HG03280 (cell line): ENCODE measurements at regions not wholly inside any gene's neighbourhood (a gene's known extent, or its start where the extent isn't known, plus 50 kb on each side); places are given as distances from the start of the nearest gene placed in this dataset.

ENCODE experiments used
- ATAC-seq: cut with Tn5 transposase; IDR thresholded peaks from one replicate; pipeline ENCODE4 v1.9.1; 2021; ENCODE audit warnings: mild to moderate bottlenecking, moderate library complexity; ENCODE audit not compliant: unreplicated experiment

GRCh38 chr12:114975640-114976310, 291.8 kb upstream of the TBX3 start:
- ATAC-seq: no peak

DNA sequence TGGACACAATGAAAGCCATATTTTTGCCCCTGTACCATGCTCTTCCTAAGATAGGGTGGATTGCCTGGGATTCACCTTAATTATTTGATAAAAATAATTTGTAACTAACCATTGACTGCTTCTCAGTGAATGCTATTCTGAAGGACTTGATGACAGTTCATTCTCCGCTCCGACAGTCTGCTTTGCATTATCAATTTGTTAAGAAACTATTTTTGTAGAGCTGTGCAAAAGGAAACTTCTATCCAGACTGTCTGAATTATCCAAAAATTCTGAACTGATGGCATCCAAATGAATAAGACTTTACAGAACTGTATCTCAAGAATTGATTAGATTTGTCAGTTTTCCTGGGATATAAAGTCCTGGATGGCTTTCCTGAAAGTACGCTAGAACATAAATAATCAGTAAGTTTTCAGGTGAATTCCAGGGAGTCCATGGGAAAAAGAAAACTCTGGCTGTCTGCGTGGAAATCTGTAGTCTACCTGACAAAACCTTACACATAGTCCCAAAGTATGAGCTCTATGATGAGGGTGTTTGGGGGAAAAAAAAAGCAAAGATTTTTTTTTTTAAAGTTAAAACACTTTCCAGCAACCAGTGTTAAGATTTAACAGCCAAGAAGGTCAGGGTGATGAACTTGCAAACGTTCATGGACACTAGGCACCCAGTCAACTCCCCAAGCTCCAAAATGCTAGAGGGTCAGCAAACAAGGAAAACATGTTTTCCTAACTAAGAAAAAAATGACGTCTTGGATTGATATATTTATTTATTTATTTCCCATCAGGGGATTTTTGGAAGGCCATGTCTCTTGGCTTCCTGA, 291.1 kb upstream of the TBX3 start:
- ATAC-seq: no peak

GRCh38 chr12:114974333-114974732, 290.4 kb upstream of the TBX3 start:
- no peak for ATAC-seq

GRCh38 chr12:114968727-114969126, 284.8 kb upstream of the TBX3 start:
- no peak for ATAC-seq

DNA sequence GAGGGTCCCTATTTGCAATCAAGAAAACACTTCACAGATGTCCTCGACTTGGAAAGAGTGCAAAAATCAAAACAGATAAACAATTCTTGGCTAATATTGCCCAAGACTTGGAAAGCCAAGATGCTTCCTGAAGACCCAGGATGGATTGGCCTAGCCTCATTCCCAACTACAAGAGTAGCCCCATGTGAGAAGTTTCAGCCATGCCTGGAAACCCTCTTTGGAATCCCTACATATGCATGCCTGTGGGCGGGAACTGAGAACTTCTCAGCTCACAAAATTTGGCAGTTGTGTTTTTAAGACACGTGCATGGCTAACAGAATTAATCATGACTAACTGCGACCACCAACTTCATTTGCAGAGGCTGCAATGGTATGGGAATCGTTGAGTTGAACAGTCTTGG, 283.2 kb upstream of the TBX3 start:
- ATAC-seq: no peak

DNA sequence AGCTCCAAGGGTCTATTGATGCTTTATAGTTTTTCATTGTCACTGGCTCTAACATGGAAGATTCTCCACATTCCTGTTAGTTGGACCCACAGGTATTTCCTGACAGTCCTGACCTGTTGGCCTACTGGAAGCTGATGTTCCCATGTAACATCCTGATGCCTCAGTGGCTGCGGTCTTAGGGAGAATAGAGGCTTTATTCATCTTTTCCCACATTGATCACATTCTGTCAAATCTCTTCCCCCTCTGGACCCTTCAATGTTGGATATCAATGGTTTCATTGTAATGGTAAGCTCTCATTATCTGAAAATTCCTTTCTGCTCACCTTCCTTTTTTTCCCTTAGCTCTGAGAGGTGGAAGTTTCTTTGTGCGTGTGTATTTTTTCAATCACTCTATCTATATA, 280.9 kb upstream of the TBX3 start:
- ATAC-seq: no peak

DNA sequence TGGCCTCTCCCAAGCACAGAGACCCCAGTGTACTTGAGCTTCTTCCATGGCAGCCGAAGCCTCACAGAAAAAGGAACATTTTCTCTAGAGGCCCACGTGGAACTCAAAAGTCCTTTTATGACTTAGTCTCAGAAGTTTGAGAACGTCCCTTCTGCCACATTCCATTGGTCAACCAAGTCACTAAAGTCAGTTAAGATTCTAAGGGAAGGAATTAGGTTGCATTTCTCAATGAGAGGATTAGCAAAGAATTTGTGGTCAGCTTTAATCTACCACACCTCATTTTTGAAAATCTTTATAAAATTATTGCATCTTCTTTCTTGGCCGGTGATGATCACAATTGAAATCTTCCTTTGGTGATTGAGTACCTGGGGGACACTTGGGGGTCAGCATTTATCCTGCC, 279.9 kb upstream of the TBX3 start:
- ATAC-seq: no peak

DNA sequence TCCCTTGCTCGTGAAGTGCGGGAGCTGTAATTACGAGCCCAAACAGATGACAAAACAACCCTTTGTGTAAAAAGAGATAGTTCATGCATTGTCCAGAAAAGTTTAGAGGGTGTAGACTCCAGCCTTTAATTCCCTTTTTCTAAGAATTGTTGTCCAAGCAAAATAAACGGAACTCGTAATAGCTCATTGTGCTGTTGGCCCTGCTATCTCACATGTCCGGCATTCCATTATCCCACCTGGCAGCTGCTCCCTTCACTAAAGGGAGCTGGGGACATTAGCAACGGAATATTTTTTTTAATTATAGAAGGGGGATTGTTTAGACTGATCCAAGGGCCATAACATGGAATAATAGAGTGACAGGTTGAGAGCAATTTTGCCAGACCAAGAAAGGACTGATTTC, 277.5 kb upstream of the TBX3 start:
- no peak for ATAC-seq

- no peak for ATAC-seq
Measured at GRCh38 chr12:114958538-114958937, 274.6 kb upstream of the TBX3 start.

DNA sequence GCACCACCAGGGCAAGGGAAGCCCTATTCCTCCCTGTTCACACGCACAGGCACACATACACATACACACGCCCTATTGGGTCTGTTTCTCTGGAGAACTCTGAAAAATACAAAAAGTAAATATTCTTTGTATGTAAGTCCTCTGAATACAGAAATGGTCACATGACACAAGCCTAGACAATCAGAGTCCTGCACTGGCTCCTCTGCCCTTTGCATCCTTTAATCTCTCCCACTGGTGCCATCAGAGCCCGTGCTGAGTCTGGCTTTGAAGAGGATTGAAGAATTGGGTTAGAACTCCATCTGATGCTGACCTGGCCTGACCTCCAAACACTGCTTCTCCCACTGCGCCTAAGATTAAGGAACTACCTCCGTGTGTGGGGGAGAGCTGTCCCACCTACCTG, 273.2 kb upstream of the TBX3 start:
- no peak for ATAC-seq

DNA sequence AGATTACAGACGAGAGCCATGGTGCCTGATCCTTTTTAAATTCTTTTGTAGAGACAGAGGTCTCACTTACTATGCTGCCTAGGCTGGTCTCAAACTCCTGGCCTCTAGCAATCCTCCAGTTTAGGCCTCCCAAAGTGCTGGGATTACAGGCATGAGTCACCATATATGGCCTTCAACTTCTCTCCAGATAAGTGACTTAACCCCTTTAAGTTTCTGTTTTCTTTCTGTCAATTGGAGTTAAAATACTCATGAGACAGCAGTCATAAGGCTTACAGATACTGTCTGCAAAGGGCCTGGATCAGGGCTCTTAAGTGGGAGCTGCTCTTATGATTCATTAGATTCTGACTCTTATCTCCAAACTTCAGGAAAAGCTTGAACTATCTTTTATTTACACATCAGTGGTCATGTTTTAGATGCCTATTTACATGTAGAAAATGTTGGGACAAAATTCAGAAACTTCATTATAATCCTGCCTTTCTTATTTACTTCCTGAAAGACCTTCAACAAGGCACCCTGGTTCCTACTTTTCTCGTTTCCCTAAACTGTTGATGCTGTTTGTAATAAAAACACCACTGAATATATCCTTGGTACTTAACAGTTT, 271.5 kb upstream of the TBX3 start:
- ATAC-seq: no peak

DNA sequence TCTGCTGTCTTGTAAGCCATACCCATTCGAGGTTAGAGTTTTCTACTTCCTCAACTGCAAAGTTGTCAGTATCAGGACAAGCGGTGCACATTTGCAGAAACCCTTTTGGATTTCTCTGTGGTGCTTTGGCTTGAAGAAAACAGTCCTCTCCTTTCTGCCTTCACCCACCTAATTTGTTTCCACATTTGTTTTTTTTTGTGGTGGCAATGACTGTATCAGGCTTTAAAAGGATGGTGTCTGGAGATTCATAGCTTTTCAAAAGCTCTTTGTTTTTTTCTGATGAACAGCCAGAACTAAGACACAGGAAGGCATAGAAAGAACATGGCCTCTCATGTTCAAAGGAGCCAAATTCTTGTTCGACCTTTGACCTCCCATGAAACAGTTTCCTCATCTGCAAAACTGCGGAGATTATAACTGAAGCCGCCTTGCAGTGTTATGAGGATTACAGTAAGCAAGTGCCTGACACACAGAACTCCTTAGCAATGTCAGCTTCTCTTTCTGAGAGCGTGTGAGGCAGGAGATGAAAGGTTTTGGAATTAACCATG, 270.6 kb upstream of the TBX3 start:
- no peak for ATAC-seq

DNA sequence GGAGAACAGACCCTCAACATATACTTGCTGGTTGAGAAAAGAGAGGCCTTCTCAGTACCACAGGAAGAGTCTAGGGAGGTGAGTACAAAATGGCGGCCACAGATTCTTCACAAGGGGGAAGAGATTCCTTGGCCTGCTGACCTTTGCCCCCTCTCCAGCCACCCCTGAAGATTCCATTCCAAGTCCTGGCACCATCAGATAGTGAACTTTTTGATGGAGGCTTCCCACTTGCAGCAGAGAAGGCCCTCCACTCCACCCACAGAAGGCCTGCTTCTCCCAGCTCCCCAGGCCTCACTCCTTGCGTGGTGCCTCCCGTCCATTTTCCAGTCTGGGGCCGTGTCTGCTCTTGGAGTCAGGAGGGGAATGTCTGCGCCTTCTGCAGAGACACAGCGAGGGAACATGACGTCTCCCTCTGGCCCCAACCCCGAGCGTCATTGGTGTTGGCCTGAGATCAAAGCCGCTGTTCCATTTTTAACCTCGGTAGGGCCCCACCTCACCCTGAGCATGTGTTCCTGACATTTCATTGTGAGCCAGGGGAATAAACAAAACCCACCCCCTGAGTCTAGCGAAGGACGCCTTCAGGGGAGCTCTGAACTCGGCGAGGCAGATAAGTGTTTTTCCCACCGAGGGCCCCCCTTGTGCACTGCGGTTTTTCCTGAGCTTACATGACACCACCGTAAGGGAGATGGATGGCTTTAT, 268.7 kb upstream of the TBX3 start:
- no peak for ATAC-seq

DNA sequence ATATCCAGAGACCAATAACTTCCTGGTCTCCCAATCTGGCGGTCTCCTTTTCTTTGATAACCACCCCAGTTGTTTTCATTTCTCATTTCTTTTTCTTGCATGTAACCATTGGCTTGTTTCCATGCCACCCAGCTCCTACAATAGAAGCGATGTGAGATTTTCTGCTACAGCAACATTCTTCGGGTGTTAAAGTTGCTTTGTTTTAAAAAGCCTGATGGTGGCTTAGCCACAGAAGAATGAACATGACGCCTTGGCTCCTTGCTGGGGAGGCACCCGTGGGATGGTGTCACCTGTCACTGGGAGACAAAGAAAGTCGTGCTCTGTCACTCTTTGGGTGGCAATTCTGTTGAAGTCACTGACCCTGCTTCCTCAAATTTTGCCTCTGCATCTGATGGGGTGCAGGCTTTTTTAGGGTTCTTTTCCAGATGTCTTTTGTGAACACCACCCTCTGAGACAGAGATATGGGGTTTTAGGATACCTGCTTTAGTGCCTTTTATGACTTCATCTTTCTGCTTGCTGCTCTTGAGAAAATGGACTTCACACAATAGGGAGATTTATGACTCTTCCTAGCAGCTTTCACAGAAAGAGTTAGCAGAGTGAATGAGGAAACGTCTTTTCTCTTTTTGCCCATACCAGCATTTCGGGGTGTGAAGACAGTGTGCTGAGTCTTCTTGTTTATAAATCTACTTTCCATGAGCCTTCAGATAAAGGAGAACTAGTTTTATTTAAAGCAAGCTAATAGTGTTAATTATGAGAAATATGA, 265.3 kb upstream of the TBX3 start:
- ATAC-seq: no peak

GRCh38 chr12:114945351-114945750, 261.4 kb upstream of the TBX3 start:
- ATAC-seq: no peak

GRCh38 chr12:114944736-114945135, 260.8 kb upstream of the TBX3 start:
- no peak for ATAC-seq

DNA sequence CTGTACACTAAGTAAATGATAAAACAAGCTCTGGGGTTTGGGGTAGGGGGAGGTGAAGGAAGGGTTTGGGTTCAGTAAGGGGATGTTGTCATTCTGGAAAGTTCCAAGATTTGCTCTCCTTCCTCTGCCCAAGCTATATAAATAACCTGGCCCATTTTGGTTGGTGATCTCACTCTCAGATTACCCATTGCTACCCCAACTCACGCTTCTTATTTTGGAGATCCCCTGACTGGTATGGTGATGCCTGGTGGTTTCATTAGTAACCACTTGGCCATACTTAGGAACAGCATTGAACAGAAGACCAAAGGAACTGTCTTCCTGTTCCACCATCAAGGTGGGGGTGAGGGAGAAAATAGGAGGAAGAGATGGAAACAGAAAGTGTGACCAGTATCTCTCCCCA, 259.6 kb upstream of the TBX3 start:
- no peak for ATAC-seq

DNA sequence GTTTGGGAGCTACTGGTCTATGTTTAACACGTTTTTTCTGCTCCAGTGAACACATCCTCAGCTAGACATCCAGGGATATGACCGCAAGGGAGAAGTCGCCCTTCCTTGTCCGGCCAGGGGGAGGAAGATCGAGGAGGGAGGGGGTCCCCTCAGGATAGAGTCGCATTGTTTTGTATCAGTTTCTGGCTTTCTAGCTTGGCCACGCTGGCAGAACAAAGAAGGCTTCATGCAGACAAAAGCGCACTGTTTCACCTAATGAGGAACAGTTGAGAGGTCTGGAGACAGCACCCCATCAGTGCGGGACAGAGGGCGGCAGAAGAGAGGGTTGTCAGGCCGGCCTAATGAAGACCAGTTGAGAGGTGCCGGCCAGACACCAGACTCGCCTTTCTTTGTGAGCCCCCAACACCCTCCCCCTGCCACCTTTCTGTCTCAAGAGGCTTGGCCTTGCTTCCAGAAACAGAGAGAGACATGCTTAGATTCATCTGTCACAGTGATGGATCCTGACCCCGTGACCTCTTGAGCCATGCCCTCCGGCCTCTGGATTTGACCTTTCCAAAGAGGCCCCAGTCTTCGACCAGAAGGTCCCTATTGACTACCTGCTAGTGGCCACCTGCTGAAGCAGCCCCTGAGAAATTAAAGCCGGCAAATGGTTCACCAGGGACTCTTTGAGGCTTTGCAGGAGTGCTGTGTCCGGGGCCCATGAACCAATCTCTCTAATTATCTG, 254.7 kb upstream of the TBX3 start:
- ATAC-seq: no peak

GRCh38 chr12:114936148-114937079, 252.4 kb upstream of the TBX3 start:
- no peak for ATAC-seq
